ENCODE measurements at regions not wholly inside any gene's neighbourhood (a gene's known extent, or its start where the extent isn't known, plus 50 kb on each side); places are given as distances from the start of the nearest gene placed in this dataset.

DNA sequence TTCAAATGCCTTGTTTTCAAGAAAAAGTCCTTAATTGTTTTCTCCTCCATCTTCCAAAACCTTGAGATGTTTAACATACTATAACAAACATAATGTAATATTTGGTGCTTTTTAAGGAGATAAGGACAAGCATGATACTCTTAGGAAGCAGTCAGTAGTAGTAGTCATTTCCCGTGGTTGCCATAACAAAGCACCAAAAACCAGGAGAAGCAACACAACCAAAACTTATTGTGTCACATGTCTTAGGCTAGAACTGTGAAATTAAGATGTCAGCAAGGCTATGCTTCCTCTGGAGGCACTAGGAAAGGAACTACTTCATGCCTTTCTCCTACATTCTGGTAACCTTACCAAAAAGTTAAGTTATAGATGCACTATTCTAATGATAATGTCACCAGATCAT, 106.8 kb downstream of the MBL2 start:
- no peak overlapping the region for H3K27ac ChIP-seq
- no peak for ATAC-seq (ENCODE audit: low FRiP score in 2 of 2)
- TF ChIP-seq, protein P1, sequence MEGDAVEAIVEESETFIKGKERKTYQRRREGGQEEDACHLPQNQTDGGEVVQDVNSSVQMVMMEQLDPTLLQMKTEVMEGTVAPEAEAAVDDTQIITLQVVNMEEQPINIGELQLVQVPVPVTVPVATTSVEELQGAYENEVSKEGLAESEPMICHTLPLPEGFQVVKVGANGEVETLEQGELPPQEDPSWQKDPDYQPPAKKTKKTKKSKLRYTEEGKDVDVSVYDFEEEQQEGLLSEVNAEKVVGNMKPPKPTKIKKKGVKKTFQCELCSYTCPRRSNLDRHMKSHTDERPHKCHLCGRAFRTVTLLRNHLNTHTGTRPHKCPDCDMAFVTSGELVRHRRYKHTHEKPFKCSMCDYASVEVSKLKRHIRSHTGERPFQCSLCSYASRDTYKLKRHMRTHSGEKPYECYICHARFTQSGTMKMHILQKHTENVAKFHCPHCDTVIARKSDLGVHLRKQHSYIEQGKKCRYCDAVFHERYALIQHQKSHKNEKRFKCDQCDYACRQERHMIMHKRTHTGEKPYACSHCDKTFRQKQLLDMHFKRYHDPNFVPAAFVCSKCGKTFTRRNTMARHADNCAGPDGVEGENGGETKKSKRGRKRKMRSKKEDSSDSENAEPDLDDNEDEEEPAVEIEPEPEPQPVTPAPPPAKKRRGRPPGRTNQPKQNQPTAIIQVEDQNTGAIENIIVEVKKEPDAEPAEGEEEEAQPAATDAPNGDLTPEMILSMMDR (IDR thresholded peaks at IDR 0.05): no peak
- TF ChIP-seq POLR2AphosphoS5 (IDR thresholded peaks at IDR 0.05): no peak
- TF ChIP-seq POLR2A (IDR thresholded peaks at IDR 0.05): no peak
- no peak for TF ChIP-seq EP300 (IDR thresholded peaks at IDR 0.05)
- no peaks in the 10 kb centered on the region for H3K4me1 ChIP-seq
- H3K27me3 ChIP-seq: no peaks in the 10 kb centered on the region
- no peak for DNase-seq
- 83 to 97% methylated on average over 1 of the region's 1 CpG for WGBS, 2 donors
- H3K9me3 ChIP-seq: peaks cover 3 to 18% (median 15%) of the 10 kb centered on the region in 4 donors
- H3K4me3 ChIP-seq: no peak overlapping the region
- no peaks in the 10 kb centered on the region for H3K36me3 ChIP-seq

DNA sequence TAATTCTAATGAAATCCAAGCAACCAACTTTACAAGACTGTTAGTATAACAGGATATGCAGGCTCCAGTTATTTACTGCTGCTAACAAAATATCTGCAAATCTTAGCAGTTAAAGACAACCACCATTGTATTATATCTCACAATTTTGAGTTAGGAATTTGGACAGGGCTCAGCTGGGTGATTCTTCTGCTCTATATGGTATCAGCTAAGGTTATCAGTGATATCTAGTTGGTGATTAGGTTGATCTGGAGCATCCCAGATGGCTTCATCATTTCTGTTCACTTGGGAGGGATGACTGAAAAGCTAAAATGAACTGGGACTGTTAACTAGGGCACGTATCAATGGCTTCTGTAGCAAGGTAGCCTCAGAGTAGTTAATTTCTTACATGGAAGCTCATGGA, 105.7 kb downstream of the MBL2 start:
- Histone ChIP-seq H3K4me3 (no peak overlapping the region), H3K36me3 (no peaks in the 10 kb centered on the region), H3K27me3 (no peaks in the 10 kb centered on the region), H3K9me3 (peaks cover 3 to 18% (median 15%) of the 10 kb centered on the region in 4 donors), H3K27ac (no peak overlapping the region), H3K4me1 (no peaks in the 10 kb centered on the region)
- DNase-seq: no peak
- 78 to 100% methylated on average over 1 of the region's 1 CpG for WGBS, 2 donors
- no peak for ATAC-seq (ENCODE audit: low FRiP score in 2 of 2)
- TF ChIP-seq POLR2AphosphoS5 (IDR thresholded peaks at IDR 0.05) (no peak), EP300 (IDR thresholded peaks at IDR 0.05) (no peak), POLR2A (IDR thresholded peaks at IDR 0.05) (no peak)
- TF ChIP-seq, protein P1 (IDR thresholded peaks at IDR 0.05): no peak

DNA sequence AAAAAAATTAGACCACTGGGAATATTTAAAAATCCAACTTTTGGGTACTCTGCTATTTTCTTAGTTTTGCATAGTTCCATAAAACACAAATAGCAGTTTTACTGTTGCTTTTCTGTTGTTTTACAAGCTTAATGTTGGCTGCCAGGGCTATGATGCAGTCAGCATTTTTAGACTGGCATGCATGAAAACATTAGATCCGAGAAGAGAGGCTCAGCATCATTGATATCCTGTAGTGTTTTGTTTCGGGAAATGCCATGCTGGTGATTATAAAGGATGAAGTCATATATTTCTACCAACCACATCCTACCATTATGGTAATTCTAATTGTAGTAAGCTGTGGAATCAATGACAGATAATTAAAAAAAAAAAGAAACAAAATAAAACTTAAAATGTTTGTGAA, 104.6 kb downstream of the MBL2 start:
- Histone ChIP-seq H3K27ac (no peak overlapping the region), H3K4me3 (no peak overlapping the region), H3K27me3 (no peaks in the 10 kb centered on the region), H3K36me3 (no peaks in the 10 kb centered on the region), H3K4me1 (no peaks in the 10 kb centered on the region), H3K9me3 (peaks cover 3 to 18% (median 15%) of the 10 kb centered on the region in 4 donors)
- TF ChIP-seq POLR2A (IDR thresholded peaks at IDR 0.05): no peak
- DNase-seq (no peak), ATAC-seq (ENCODE audit: low FRiP score in 2 of 2) (no peak)
- WGBS, 2 donors: 56 to 69% methylated on average over 2 of the region's 2 CpGs

DNA sequence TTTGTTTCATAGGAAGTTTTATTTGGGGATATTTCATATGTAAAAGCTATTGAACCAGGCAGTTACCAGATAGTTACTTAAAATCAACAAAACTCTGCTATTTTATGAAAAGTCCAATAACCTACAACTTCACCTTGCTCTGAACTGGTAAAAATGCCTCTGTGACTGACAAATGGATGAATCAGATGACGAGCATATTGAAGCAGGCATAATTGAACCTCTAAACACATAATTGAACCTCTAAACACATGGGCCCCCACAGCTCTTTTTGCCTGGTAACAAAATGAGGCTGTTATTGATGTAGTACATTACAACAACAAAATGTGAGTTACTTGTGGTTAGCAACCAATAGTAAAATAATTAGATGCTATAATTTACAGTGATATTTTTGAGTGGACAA, 99.7 kb downstream of the MBL2 start:
- ATAC-seq (ENCODE audit: low FRiP score in 2 of 2): no peak
- H3K4me3 ChIP-seq: no peak overlapping the region

DNA sequence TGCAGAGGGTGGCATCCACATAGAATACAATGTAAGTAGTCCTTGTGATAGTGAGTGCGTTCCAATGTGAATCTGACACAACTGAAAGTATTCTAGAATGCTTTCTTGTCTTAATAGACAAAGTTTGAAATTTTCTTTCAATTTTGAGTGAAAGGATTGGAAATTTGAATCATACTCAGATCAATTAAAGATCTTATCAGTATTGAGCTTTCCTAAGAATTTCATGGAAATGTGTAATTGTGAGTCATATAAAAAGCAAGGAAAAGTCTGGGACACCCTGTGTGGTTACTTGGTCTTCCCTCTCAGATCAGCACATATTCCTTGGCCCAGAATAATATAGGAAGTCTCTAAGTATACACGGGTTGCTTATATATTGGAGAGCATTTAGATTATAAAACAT, 99.1 kb downstream of the MBL2 start:
- no peak for ATAC-seq (ENCODE audit: low FRiP score in 2 of 2)
- H3K36me3 ChIP-seq: no peaks in the 10 kb centered on the region
- H3K4me3 ChIP-seq: no peak overlapping the region
- H3K27ac ChIP-seq: no peak overlapping the region
- WGBS, 2 donors: 80 to 81% methylated on average over 2 of the region's 2 CpGs
- no peaks in the 10 kb centered on the region for H3K27me3 ChIP-seq
- no peak for DNase-seq
- H3K9me3 ChIP-seq: no peaks in the 10 kb centered on the region
- TF ChIP-seq EP300 (IDR thresholded peaks at IDR 0.05): no peak
- TF ChIP-seq, protein P1 (IDR thresholded peaks at IDR 0.05): no peak
- no peaks in the 10 kb centered on the region for H3K4me1 ChIP-seq

More for the DNA sequence above, 99.7 kb downstream of the MBL2 start:
- DNase-seq: no peak
- no peak for TF ChIP-seq EP300 (IDR thresholded peaks at IDR 0.05)
- TF ChIP-seq POLR2AphosphoS5 (IDR thresholded peaks at IDR 0.05): no peak
- TF ChIP-seq, protein P1 (IDR thresholded peaks at IDR 0.05): no peak
- no peak for TF ChIP-seq POLR2A (IDR thresholded peaks at IDR 0.05)
- 82 to 84% methylated on average over 1 of the region's 1 CpG for WGBS, 2 donors
- no peaks in the 10 kb centered on the region for H3K27me3 ChIP-seq
- no peaks in the 10 kb centered on the region for H3K36me3 ChIP-seq
- H3K9me3 ChIP-seq: peaks cover 0 to 5% (median 0%) of the 10 kb centered on the region in 4 donors
- H3K27ac ChIP-seq: no peak overlapping the region
- no peaks in the 10 kb centered on the region for H3K4me1 ChIP-seq

All from upper lobe of left lung (tissue), 6 donors.